ENCODE measurements at regions not wholly inside any gene's neighbourhood (a gene's known extent, or its start where the extent isn't known, plus 50 kb on each side); places are given as distances from the start of the nearest gene placed in this dataset.

GRCh38 chr5:160959804-160960203 is 107.8 kb upstream of the ATP10B start:
- no peak overlapping the region for H3K4me3 ChIP-seq (ENCODE audit: low read depth, low read length)
- DNase-seq (ENCODE audit: low read depth) = peak; percentile 17
- no peak for TF ChIP-seq CTCF (IDR thresholded peaks at IDR 0.05; ENCODE audit: control insufficient read depth, extremely low read depth, insufficient read depth)

GRCh38 chr5:160957312-160957861 is 105.4 kb upstream of the ATP10B start:
- no peak for TF ChIP-seq CTCF (IDR thresholded peaks at IDR 0.05; ENCODE audit: control insufficient read depth, extremely low read depth, insufficient read depth)
- H3K4me3 ChIP-seq (ENCODE audit: low read depth, low read length) = no peak overlapping the region
- DNase-seq (ENCODE audit: low read depth) = no peak

GRCh38 chr5:160956051-160956450 is 104.0 kb upstream of the ATP10B start:
- no peak overlapping the region for H3K4me3 ChIP-seq (ENCODE audit: low read depth, low read length)
- no peak for TF ChIP-seq CTCF (IDR thresholded peaks at IDR 0.05; ENCODE audit: control insufficient read depth, extremely low read depth, insufficient read depth)

GRCh38 chr5:160950311-160950710 is 98.3 kb upstream of the ATP10B start:
- no peak overlapping the region for H3K4me3 ChIP-seq (ENCODE audit: low read depth, low read length)
- no peak for TF ChIP-seq CTCF (IDR thresholded peaks at IDR 0.05; ENCODE audit: control insufficient read depth, extremely low read depth, insufficient read depth)

More at GRCh38 chr5:160956051-160956450, 104.0 kb upstream of the ATP10B start:
- DNase-seq (ENCODE audit: low read depth) = no peak

GRCh38 chr5:160940725-160941124 is 88.7 kb upstream of the ATP10B start:
- no peak for DNase-seq (ENCODE audit: low read depth)
- no peak for TF ChIP-seq CTCF (IDR thresholded peaks at IDR 0.05; ENCODE audit: control insufficient read depth, extremely low read depth, insufficient read depth)

More at GRCh38 chr5:160950311-160950710, 98.3 kb upstream of the ATP10B start:
- DNase-seq (ENCODE audit: low read depth) = no peak

GRCh38 chr5:160938532-160938931 is 86.5 kb upstream of the ATP10B start:
- TF ChIP-seq CTCF (IDR thresholded peaks at IDR 0.05; ENCODE audit: control insufficient read depth, extremely low read depth, insufficient read depth) = no peak
- no peak for DNase-seq (ENCODE audit: low read depth)
- no peak overlapping the region for H3K4me3 ChIP-seq (ENCODE audit: low read depth, low read length)

More at GRCh38 chr5:160940725-160941124, 88.7 kb upstream of the ATP10B start:
- H3K4me3 ChIP-seq (ENCODE audit: low read depth, low read length) = no peak overlapping the region

- H3K4me3 ChIP-seq (ENCODE audit: low read depth, low read length) = no peak overlapping the region
- TF ChIP-seq CTCF (IDR thresholded peaks at IDR 0.05; ENCODE audit: control insufficient read depth, extremely low read depth, insufficient read depth) = no peak
- DNase-seq (ENCODE audit: low read depth) = no peak
Measured at GRCh38 chr5:160937570-160937969, 85.6 kb upstream of the ATP10B start.

Measured in LNCaP clone FGC (cell line).